ENCODE measurements at regions not wholly inside any gene's neighbourhood (a gene's known extent, or its start where the extent isn't known, plus 50 kb on each side); places are given as distances from the start of the nearest gene placed in this dataset.

DNA sequence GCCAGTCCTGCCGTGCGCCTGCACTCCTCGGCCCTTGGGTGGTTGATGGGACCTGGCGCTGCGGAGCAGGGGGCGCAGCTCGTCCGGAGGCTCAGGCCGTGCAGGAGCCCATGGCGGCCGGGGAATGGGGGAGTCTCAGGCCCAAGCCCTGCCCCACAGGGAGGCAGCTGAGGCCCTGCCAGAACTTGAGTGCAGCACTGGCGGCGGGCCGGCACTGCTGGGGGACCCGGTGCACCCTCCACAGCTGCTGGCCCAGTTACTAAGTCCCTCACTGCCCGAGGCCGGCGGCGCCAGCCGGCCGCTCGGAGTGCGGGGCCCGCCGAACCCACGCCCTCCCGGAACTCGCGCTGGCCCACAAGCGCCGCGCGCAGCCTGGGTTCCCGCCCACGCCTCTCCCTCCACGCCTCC, 190.9 kb upstream of the MME start:
- Histone ChIP-seq H3K27ac (no peak overlapping the region), H3K36me3 (no peaks in the 10 kb centered on the region), H3K4me1 (no peaks in the 10 kb centered on the region), H3K27me3 (no peaks in the 10 kb centered on the region), H3K4me3 (no peak overlapping the region), H3K9me3 (peaks cover 0 to 10% (median 0%) of the 10 kb centered on the region in 4 donors)
- intact Hi-C loops (cut with DNase I; ENCODE audit: low total_unique reads): no loop called here
- DNase-seq: no peak
- 91 to 99% (median 97%) methylated on average over 23 to 36 of the region's 36 CpGs for WGBS, 5 donors
- no peak for TF ChIP-seq EP300 (IDR thresholded peaks at IDR 0.05)
- TF ChIP-seq POLR2AphosphoS5 (IDR thresholded peaks at IDR 0.05): no peak
- TF ChIP-seq POLR2A (IDR thresholded peaks at IDR 0.05): no peak
- TF ChIP-seq, protein P1, sequence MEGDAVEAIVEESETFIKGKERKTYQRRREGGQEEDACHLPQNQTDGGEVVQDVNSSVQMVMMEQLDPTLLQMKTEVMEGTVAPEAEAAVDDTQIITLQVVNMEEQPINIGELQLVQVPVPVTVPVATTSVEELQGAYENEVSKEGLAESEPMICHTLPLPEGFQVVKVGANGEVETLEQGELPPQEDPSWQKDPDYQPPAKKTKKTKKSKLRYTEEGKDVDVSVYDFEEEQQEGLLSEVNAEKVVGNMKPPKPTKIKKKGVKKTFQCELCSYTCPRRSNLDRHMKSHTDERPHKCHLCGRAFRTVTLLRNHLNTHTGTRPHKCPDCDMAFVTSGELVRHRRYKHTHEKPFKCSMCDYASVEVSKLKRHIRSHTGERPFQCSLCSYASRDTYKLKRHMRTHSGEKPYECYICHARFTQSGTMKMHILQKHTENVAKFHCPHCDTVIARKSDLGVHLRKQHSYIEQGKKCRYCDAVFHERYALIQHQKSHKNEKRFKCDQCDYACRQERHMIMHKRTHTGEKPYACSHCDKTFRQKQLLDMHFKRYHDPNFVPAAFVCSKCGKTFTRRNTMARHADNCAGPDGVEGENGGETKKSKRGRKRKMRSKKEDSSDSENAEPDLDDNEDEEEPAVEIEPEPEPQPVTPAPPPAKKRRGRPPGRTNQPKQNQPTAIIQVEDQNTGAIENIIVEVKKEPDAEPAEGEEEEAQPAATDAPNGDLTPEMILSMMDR (IDR thresholded peaks at IDR 0.05): no peak

DNA sequence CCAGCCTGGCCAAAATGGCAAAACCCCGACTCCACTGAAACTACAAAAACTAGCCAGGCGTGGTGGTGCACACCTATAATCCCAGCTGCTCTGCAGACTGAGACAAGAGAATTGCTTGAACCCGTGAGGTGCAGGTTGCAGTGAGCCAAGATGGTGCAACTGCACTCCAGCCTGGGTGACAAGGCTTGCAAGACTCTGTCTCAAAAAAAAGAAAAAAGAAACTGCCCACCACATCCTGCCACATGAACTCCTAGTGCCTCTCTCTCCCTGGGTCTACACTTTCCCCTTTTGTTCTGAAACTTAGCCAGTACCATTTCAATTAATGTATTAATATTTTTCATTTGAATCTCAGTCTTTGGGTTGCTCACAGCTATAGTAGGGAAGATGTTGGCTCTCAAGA, 192.2 kb upstream of the MME start:
- Histone ChIP-seq H3K27ac (no peak overlapping the region), H3K4me1 (no peaks in the 10 kb centered on the region), H3K27me3 (no peaks in the 10 kb centered on the region), H3K4me3 (no peak overlapping the region), H3K36me3 (no peaks in the 10 kb centered on the region), H3K9me3 (peaks cover 0 to 10% (median 0%) of the 10 kb centered on the region in 4 donors)
- DNase-seq: no peak
- 92 to 100% (median 97%) methylated on average over 3 of the region's 3 CpGs for whole genome bisulfite sequencing, 5 donors
- intact Hi-C loops (cut with DNase I; ENCODE audit: low total_unique reads): no loop called here
- TF ChIP-seq, protein P1 (IDR thresholded peaks at IDR 0.05): no peak
- no peak for TF ChIP-seq POLR2AphosphoS5 (IDR thresholded peaks at IDR 0.05)
- TF ChIP-seq POLR2A (IDR thresholded peaks at IDR 0.05): no peak
- no peak for TF ChIP-seq EP300 (IDR thresholded peaks at IDR 0.05)

DNA sequence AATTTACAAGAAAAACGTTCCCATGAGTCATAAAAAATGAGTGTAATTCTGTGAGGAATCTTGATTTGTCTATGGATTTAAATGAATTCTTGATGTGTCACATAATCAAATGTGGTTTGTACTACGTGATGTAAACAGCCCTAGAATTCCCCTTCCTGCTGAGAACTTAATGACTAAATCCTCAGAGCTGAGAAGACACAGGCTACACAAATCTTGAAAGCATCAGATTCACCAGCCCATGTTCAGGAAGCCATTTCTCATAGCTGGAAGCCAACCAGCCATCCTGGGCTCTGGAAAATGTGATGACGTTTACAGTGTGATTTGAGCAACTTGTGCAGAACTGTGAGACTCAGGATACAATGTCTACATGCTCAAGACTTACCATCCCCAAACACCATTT, 193.7 kb upstream of the MME start:
- 40 to 64% (median 51%) methylated on average over 3 of the region's 3 CpGs for WGBS, 5 donors
- Histone ChIP-seq H3K27ac (no peak overlapping the region), H3K9me3 (peaks cover 0 to 10% (median 0%) of the 10 kb centered on the region in 4 donors), H3K27me3 (no peaks in the 10 kb centered on the region), H3K4me3 (no peak overlapping the region), H3K36me3 (no peaks in the 10 kb centered on the region), H3K4me1 (no peaks in the 10 kb centered on the region)
- TF ChIP-seq POLR2AphosphoS5 (IDR thresholded peaks at IDR 0.05): no peak
- TF ChIP-seq EP300 (IDR thresholded peaks at IDR 0.05): no peak
- no peak for TF ChIP-seq POLR2A (IDR thresholded peaks at IDR 0.05)
- TF ChIP-seq, protein P1 (IDR thresholded peaks at IDR 0.05): no peak
- intact Hi-C loops (cut with DNase I; ENCODE audit: low total_unique reads): no loop called here
- peak in 1 of 2 donors; percentile 9 for DNase-seq

DNA sequence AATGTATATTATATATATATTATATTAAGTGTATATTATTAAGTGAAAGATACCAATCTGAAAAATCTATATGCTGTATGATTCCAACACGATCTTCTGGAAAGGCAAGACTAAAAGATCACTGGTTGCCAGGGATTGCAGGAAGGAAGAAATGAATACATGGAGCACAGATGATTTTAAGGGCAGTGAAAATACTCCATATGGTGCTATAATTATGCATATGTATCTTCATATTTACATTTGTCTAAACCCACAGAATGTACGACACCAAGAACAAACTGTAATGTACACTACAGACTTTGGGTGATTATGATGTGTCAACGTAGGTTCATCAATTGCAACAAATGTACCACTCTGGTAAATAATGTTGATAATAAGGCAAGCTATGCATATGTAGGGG, 194.7 kb upstream of the MME start:
- no peak for TF ChIP-seq EP300 (IDR thresholded peaks at IDR 0.05)
- no peak for TF ChIP-seq POLR2AphosphoS5 (IDR thresholded peaks at IDR 0.05)
- TF ChIP-seq, protein P1 (IDR thresholded peaks at IDR 0.05): no peak
- TF ChIP-seq POLR2A (IDR thresholded peaks at IDR 0.05): no peak
- DNase-seq: no peak
- Histone ChIP-seq H3K27ac (no peak overlapping the region), H3K27me3 (no peaks in the 10 kb centered on the region), H3K4me3 (no peak overlapping the region), H3K9me3 (peaks cover 0 to 16% (median 2%) of the 10 kb centered on the region in 4 donors), H3K4me1 (no peaks in the 10 kb centered on the region), H3K36me3 (no peaks in the 10 kb centered on the region)
- intact Hi-C loops (cut with DNase I; ENCODE audit: low total_unique reads): no loop called here
- 84 to 87% (median 86%) methylated on average over 3 of the region's 3 CpGs for WGBS, 5 donors

All from stomach (tissue), 8 donors.